ENCODE measurements at regions not wholly inside any gene's neighbourhood (a gene's known extent, or its start where the extent isn't known, plus 50 kb on each side); places are given as distances from the start of the nearest gene placed in this dataset.

- no peak for TF ChIP-seq ESRRG (CRISPR knock-in tag; IDR thresholded peaks at IDR 0.05)
- TF ChIP-seq, protein P1, sequence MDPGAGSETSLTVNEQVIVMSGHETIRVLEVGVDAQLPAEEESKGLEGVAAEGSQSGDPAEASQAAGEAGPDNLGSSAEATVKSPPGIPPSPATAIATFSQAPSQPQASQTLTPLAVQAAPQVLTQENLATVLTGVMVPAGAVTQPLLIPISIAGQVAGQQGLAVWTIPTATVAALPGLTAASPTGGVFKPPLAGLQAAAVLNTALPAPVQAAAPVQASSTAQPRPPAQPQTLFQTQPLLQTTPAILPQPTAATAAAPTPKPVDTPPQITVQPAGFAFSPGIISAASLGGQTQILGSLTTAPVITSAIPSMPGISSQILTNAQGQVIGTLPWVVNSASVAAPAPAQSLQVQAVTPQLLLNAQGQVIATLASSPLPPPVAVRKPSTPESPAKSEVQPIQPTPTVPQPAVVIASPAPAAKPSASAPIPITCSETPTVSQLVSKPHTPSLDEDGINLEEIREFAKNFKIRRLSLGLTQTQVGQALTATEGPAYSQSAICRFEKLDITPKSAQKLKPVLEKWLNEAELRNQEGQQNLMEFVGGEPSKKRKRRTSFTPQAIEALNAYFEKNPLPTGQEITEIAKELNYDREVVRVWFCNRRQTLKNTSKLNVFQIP (CRISPR knock-in tag; IDR thresholded peaks at IDR 0.05; ENCODE audit: borderline replicate concordance, low read depth), result no peak
- no peak for TF ChIP-seq ARNTL (CRISPR knock-in tag; IDR thresholded peaks at IDR 0.05; ENCODE audit: borderline replicate concordance, low read depth)
- TF ChIP-seq ZFP3 (CRISPR knock-in tag; IDR thresholded peaks at IDR 0.05), result no peak
- no peak for ATAC-seq
Measured at GRCh38 chr20:2213401-2213800, 82.4 kb upstream of the TGM3 start.

GRCh38 chr20:2217857-2218539 is 77.8 kb upstream of the TGM3 start:
- TF ChIP-seq CSDC2 (CRISPR knock-in tag; IDR thresholded peaks at IDR 0.05) (no peak), RARB (CRISPR knock-in tag; IDR thresholded peaks at IDR 0.05) (no peak), ISL1 (CRISPR knock-in tag; IDR thresholded peaks at IDR 0.05) (no peak), ZNF70 (CRISPR knock-in tag; IDR thresholded peaks at IDR 0.05) (no peak), PATZ1 (CRISPR knock-in tag; IDR thresholded peaks at IDR 0.05; ENCODE audit: borderline replicate concordance) (no peak), CSRNP3 (CRISPR knock-in tag; IDR thresholded peaks at IDR 0.05) (no peak), PPARA (CRISPR knock-in tag; IDR thresholded peaks at IDR 0.05; ENCODE audit: borderline replicate concordance) (no peak), GLIS3 (CRISPR knock-in tag; IDR thresholded peaks at IDR 0.05) (no peak)
- TF ChIP-seq, protein P1 (CRISPR knock-in tag; IDR thresholded peaks at IDR 0.05; ENCODE audit: borderline replicate concordance, low read depth), result no peak
- ATAC-seq, result no peak

DNA sequence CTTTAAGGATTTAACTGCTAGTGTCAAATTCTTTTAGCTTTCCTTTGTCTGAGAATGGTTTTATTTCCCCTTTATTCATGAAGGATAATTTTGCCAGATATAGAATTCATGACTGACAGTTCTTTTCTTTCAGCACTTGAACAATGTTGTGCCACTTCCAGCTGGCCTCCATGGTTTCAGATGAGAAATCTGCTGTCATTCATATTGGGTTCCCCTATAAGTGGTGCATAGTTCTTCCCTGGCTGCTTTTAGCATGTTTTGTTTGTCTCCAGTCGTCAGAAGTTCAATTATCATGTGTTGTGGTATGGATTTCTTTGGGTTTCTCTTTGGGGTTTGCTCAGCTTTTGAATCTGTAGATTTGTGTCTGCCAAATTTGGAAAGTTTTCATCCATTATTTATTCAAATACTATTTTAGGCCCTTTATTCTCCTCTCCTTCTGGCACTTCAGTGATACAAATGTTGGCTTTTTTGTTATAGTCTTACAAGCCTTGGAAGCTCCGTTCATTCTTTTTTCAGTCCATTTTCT is 76.3 kb upstream of the TGM3 start:
- no peak for ATAC-seq
- no peak for TF ChIP-seq CSDC2 (CRISPR knock-in tag; IDR thresholded peaks at IDR 0.05)

DNA sequence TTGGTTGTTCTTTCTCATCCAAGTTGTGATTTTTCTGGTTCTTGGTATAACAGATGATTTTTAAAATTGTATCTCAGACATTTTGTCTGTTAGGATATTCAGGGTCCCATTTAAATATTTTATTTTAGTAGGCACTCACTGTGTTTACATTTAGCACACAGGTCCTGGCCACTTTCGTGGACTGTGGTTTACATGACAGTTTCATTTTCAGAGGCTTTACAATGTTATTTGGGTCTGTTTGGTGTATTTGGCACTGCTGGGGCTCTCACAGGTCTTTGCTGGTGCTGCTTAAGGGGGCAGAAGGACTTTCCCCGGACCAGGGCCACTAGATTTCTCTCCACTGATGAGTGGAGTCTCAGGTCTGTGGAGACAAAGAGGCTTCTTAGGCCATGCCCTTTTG is 75.5 kb upstream of the TGM3 start:
- TF ChIP-seq ZFP3 (CRISPR knock-in tag; IDR thresholded peaks at IDR 0.05) (no peak), ZNF70 (CRISPR knock-in tag; IDR thresholded peaks at IDR 0.05) (no peak), PATZ1 (CRISPR knock-in tag; IDR thresholded peaks at IDR 0.05; ENCODE audit: borderline replicate concordance) (no peak), ZNF565 (CRISPR knock-in tag; conservative IDR thresholded peaks at IDR 0.05; ENCODE audit: low read depth) (no peak), CSDC2 (CRISPR knock-in tag; IDR thresholded peaks at IDR 0.05) (no peak), ZFP30 (CRISPR knock-in tag; IDR thresholded peaks at IDR 0.05) (no peak)
- TF ChIP-seq, protein P1 (CRISPR knock-in tag; IDR thresholded peaks at IDR 0.05; ENCODE audit: borderline replicate concordance, low read depth), result no peak
- ATAC-seq, result no peak

All from SK-N-SH treated with all-trans-retinoic acid at 6 μM for 48 hours (cell line).